H1 (cell line): ENCODE measurements at regions not wholly inside any gene's neighbourhood (a gene's known extent, or its start where the extent isn't known, plus 50 kb on each side); places are given as distances from the start of the nearest gene placed in this dataset.
A peak's percentile ranks its signal among the peaks of the same experiment; 100 is the strongest.

ENCODE experiments used
- CTCF ChIA-PET: fragments of 300-600 bp; sonication (Branson Sonifier 250); formaldehyde crosslinking; loops from one replicate; lab custom pipeline; 2021; ENCODE audit not compliant: partially characterized antibody; lab: Charles Lee
- POLR2A ChIA-PET: fragments of 300-600 bp; sonication (Branson Sonifier 250); formaldehyde crosslinking; loops from one replicate; lab custom pipeline; 2021; ENCODE audit warnings: inconsistent platforms; ENCODE audit not compliant: partially characterized antibody; lab: Charles Lee
- DNase-seq, 2 experiments: peaks; one replicate each; pipeline versions ENCODE4 v3.0.0 to v3.0.0-alpha.2; 2010 to 2022; ENCODE audit warnings: low spot score in 2 of 2, low read depth in 1 of 2, mixed read lengths in 1 of 2
- FAIRE-seq: peaks from 2 replicates; lab custom pipeline; 2011; peaks lifted over from hg19 to GRCh38; lab: Jason Lieb, UNC
- H2AFZ ChIP-seq: 2 replicates; pipeline ENCODE4 v1.8.1; 2012; ENCODE audit warnings: low read length, inconsistent platforms
- H2AK5ac ChIP-seq: 2 replicates; pipeline ENCODE4 v1.6.1; 2013; ENCODE audit warnings: low read depth, low read length
- H2BK120ac ChIP-seq: replicated peaks from 2 replicates; pipeline ENCODE3; 2013; ENCODE audit warnings: low read depth, low read length, inconsistent platforms
- H2BK12ac ChIP-seq: 2 replicates; pipeline ENCODE4 v1.6.1; 2013; ENCODE audit warnings: low read depth, low read length
- H2BK15ac ChIP-seq: 2 replicates; pipeline ENCODE4 v1.6.1; 2013; ENCODE audit warnings: low read length
- H2BK20ac ChIP-seq: 2 replicates; pipeline ENCODE4 v1.6.1; 2013; ENCODE audit warnings: low read length
- H2BK5ac ChIP-seq: 2 replicates; pipeline ENCODE4 v1.6.1; 2013; ENCODE audit warnings: low read depth, low read length
- H3K14ac ChIP-seq: 2 replicates; pipeline ENCODE4 v1.6.1; 2013; ENCODE audit warnings: inconsistent platforms; ENCODE audit not compliant: insufficient read length
- H3K18ac ChIP-seq: 2 replicates; pipeline ENCODE4 v1.6.1; 2013; ENCODE audit warnings: low read length; ENCODE audit errors: extremely low read depth
- H3K23ac ChIP-seq: 2 replicates; pipeline ENCODE4 v1.6.1; 2013; ENCODE audit warnings: inconsistent platforms; ENCODE audit not compliant: insufficient read length
- H3K23me2 ChIP-seq: 2 replicates; pipeline ENCODE4 v1.6.1; 2013; ENCODE audit warnings: low read depth, low read length
- H3K27ac ChIP-seq: 2 replicates; pipeline ENCODE4 v1.6.1; 2011; ENCODE audit warnings: low read depth, low read length, inconsistent platforms
- H3K27me3 ChIP-seq, 4 experiments: replicated peaks in 1 of 4; 1 replicate in 1 of 4; 2 replicates in 3 of 4; pipeline versions ENCODE4 v1.6.1 to v1.8.1; 2011 to 2013; ENCODE audit warnings: low read length in 3 of 4, mild to moderate bottlenecking in 3 of 4, inconsistent platforms in 2 of 4, mixed read lengths in 2 of 4, moderate library complexity in 1 of 4; ENCODE audit not compliant: control insufficient read depth in 3 of 4, insufficient read depth in 3 of 4; ENCODE audit errors: extremely low read depth in 1 of 4
- H3K36me3 ChIP-seq, 4 experiments: 2 replicates each; pipeline versions ENCODE4 v1.6.1 to v1.8.1; 2011 to 2013; ENCODE audit warnings: mild to moderate bottlenecking in 4 of 4, low read length in 3 of 4, moderate library complexity in 2 of 4, control low read depth in 1 of 4, inconsistent platforms in 1 of 4; ENCODE audit not compliant: insufficient read depth in 4 of 4, control insufficient read depth in 2 of 4
- H3K4ac ChIP-seq: replicated peaks from 2 replicates; pipeline ENCODE3; 2013; ENCODE audit warnings: low read length, low read depth, mixed read lengths, inconsistent platforms; ENCODE audit not compliant: insufficient read length
- H3K4me1 ChIP-seq, 4 experiments: replicated peaks in 1 of 4; 1 replicate in 1 of 4; 2 replicates in 3 of 4; pipeline versions ENCODE4 v1.6.1 to v1.8.1; 2011 to 2013; ENCODE audit warnings: low read length in 3 of 4, inconsistent platforms in 2 of 4, mixed read lengths in 1 of 4; ENCODE audit not compliant: insufficient read depth in 4 of 4, control insufficient read depth in 3 of 4
- H3K4me2 ChIP-seq, 2 experiments: 2 replicates each; pipeline versions ENCODE4 v1.6.1 to v1.8.1; 2011 to 2013; ENCODE audit warnings: low read depth in 2 of 2, low read length in 2 of 2, control low read depth in 1 of 2, inconsistent platforms in 1 of 2, mild to moderate bottlenecking in 1 of 2; ENCODE audit not compliant: insufficient read depth in 1 of 2
- H3K4me3 ChIP-seq, 4 experiments: fragments of 200-600, 300-600 bp in 1 of 4; sonication (generic), shearing (Covaris generic), sonication (Bioruptor Twin) in 1 of 4; 2 replicates each; pipeline versions ENCODE4 v1.5.1 to v1.8.1; 2011 to 2016; ENCODE audit warnings: low read length in 4 of 4, low read depth in 3 of 4, control low read depth in 2 of 4, inconsistent platforms in 2 of 4, mild to moderate bottlenecking in 2 of 4, mixed read lengths in 1 of 4, moderate library complexity in 1 of 4; ENCODE audit not compliant: insufficient read depth in 2 of 4; ENCODE audit errors: extremely low read depth in 1 of 4
- H3K56ac ChIP-seq: replicated peaks from 2 replicates; pipeline ENCODE3; 2013; ENCODE audit warnings: low read depth, mild to moderate bottlenecking, mixed read lengths, low read length, inconsistent platforms; ENCODE audit not compliant: insufficient read length
- H3K79me1 ChIP-seq: 2 replicates; pipeline ENCODE4 v1.6.1; 2013; ENCODE audit warnings: low read depth, low read length, control low read depth
- H3K79me2 ChIP-seq, 2 experiments: 2 replicates each; pipeline versions ENCODE4 v1.6.1 to v1.8.1; 2012 to 2013; ENCODE audit warnings: low read length in 2 of 2, mild to moderate bottlenecking in 2 of 2, inconsistent platforms in 1 of 2; ENCODE audit not compliant: insufficient read depth in 2 of 2, control insufficient read depth in 1 of 2
- H3K9ac ChIP-seq, 4 experiments: replicated peaks in 1 of 4; 1 replicate in 1 of 4; 2 replicates in 3 of 4; pipeline versions ENCODE4 v1.6.1 to v1.8.1; 2011 to 2013; ENCODE audit warnings: low read depth in 3 of 4, low read length in 3 of 4, control low read depth in 2 of 4, mild to moderate bottlenecking in 2 of 4, moderate library complexity in 2 of 4, inconsistent platforms in 1 of 4; ENCODE audit errors: extremely low read depth in 1 of 4
- H3K9me3 ChIP-seq, 2 experiments: 2 replicates each; pipeline versions ENCODE4 v1.6.1 to v1.8.1; 2012 to 2013; ENCODE audit warnings: mild to moderate bottlenecking in 2 of 2, moderate library complexity in 2 of 2, control low read depth in 1 of 2, inconsistent platforms in 1 of 2, low read depth in 1 of 2, low read length in 1 of 2, mixed read lengths in 1 of 2; ENCODE audit not compliant: insufficient read depth in 2 of 2
- H4K20me1 ChIP-seq, 2 experiments: replicated peaks in 1 of 2; 2 replicates each; pipeline versions ENCODE3 to v1.8.1; 2011 to 2013; ENCODE audit warnings: inconsistent platforms in 2 of 2, low read length in 2 of 2, mild to moderate bottlenecking in 1 of 2; ENCODE audit not compliant: insufficient read depth in 2 of 2, control insufficient read depth in 1 of 2
- H4K5ac ChIP-seq: 2 replicates; pipeline ENCODE4 v1.6.1; 2013; ENCODE audit warnings: low read length, low read depth, mixed read lengths, inconsistent platforms; ENCODE audit not compliant: insufficient read length
- H4K8ac ChIP-seq: 2 replicates; pipeline ENCODE4 v1.8.0; 2013; ENCODE audit warnings: mild to moderate bottlenecking, moderate library complexity, low read length, inconsistent platforms; ENCODE audit not compliant: insufficient read depth; ENCODE audit errors: extremely low read depth
- H4K91ac ChIP-seq: replicated peaks from 2 replicates; pipeline ENCODE3; 2013; ENCODE audit warnings: low read length, mixed read lengths, inconsistent platforms; ENCODE audit not compliant: insufficient read length
- ATF3 ChIP-seq: IDR thresholded peaks from 2 replicates; pipeline ENCODE4 v1.6.1; 2011; ENCODE audit warnings: low read depth, mild to moderate bottlenecking, low read length; ENCODE audit not compliant: insufficient read depth
- KDM4A ChIP-seq: IDR thresholded peaks from one replicate; pipeline ENCODE4 v1.7.1; 2012; ENCODE audit warnings: low read depth, mild to moderate bottlenecking, moderate library complexity, low read length, inconsistent platforms; ENCODE audit not compliant: severe bottlenecking
- KDM5A ChIP-seq: fragments of 200-600 bp; IDR thresholded peaks from 2 replicates; pipeline ENCODE4 v1.7.1; 2012; ENCODE audit warnings: mild to moderate bottlenecking, low read length, inconsistent platforms, mixed read lengths
- POLR2A ChIP-seq, 2 experiments: IDR thresholded peaks; 1 replicate in 1 of 2; 2 replicates in 1 of 2; pipeline ENCODE4 v1.6.1; 2011; ENCODE audit warnings: low read depth in 2 of 2, low read length in 2 of 2, mild to moderate bottlenecking in 2 of 2; ENCODE audit errors: control extremely low read depth in 1 of 2
- SIRT6 ChIP-seq: IDR thresholded peaks from one replicate; pipeline ENCODE4 v1.7.1; 2012; ENCODE audit warnings: low read length, inconsistent platforms
- TAF7 ChIP-seq: optimal IDR thresholded peaks from 2 replicates; pipeline ENCODE3; 2011; ENCODE audit warnings: low read depth, mild to moderate bottlenecking, inconsistent platforms, low read length, moderate library complexity, borderline replicate concordance
- WGBS, 2 experiments: shearing (Covaris generic) in 1 of 2; methylation state at CpG; one replicate each; pipeline versions ENCODE4 v1.1.6 to v1.1.7; 2013 to 2015; ENCODE audit warnings: low lambda C conversion rate in 2 of 2, mixed read lengths in 2 of 2, inconsistent platforms in 1 of 2, low coverage in 1 of 2, missing lambda C conversion rate in 1 of 2; ENCODE audit not compliant: insufficient replicate concordance in 2 of 2, insufficient coverage in 1 of 2, insufficient read length in 1 of 2; ENCODE audit errors: extremely low coverage in 1 of 2, missing lambda C conversion rate in 1 of 2; 5-methylcytosine and 5-hydroxymethylcytosine counted together

- H2AK5ac ChIP-seq = no peak overlapping the region
- peak overlapping the region in 1 of 4 experiments; percentile 8; a peak in 1 of 7 replicates for H3K9ac ChIP-seq
- peaks cover 0 to 6% (median 3%) of the 10 kb centered on the region in 4 experiments; a peak in 4 of 7 replicates for H3K4me1 ChIP-seq
- H4K91ac ChIP-seq = no peak overlapping the region
- no peaks in the 10 kb centered on the region for H3K79me2 ChIP-seq
- H2BK20ac ChIP-seq = no peak overlapping the region
- H3K23me2 ChIP-seq = no peaks in the 10 kb centered on the region
- 95% methylated on average over 1 of the region's 1 CpG; no CpG with 5 or more reads in 1 of the 2 experiments for WGBS, 2 experiments
- no peak overlapping the region for H3K56ac ChIP-seq
- H4K20me1 ChIP-seq = no peaks in the 10 kb centered on the region
- H4K8ac ChIP-seq = no peak overlapping the region
- H2BK5ac ChIP-seq = no peak overlapping the region
- ChIA-PET POLR2A (no interaction called here), CTCF (interaction anchor here (0.7 to 1.9 kb wide), 5 partner anchors 10 to 109 kb away, joined by 3 to 6 read pairs (median 3); no protein-coding TSS in a partner anchor)
- no peak overlapping the region for H3K4me3 ChIP-seq
- H3K36me3 ChIP-seq = no peaks in the 10 kb centered on the region
- H4K5ac ChIP-seq = no peak overlapping the region
- no peak for FAIRE-seq
- no peak overlapping the region for H2BK120ac ChIP-seq
- no peak overlapping the region for H2BK15ac ChIP-seq
- H2AFZ ChIP-seq = no peak overlapping the region
- H3K4ac ChIP-seq = no peak overlapping the region
- H3K23ac ChIP-seq = no peak overlapping the region
- no peaks in the 10 kb centered on the region for H3K9me3 ChIP-seq
- no peak overlapping the region for H3K14ac ChIP-seq
- no peak for DNase-seq
- H2BK12ac ChIP-seq = no peak overlapping the region
- no peaks in the 10 kb centered on the region for H3K79me1 ChIP-seq
- H3K18ac ChIP-seq = no peak overlapping the region
- H3K27me3 ChIP-seq = no peaks in the 10 kb centered on the region
- H3K4me2 ChIP-seq = no peak overlapping the region
- H3K27ac ChIP-seq = no peak overlapping the region
- TF ChIP-seq ATF3 (no peak), SIRT6 (no peak), TAF7 (no peak), KDM5A (no peak), KDM4A (no peak), POLR2A (IDR thresholded peaks at IDR 0.05; ENCODE audit: control extremely low read depth in 1 of 2, low read depth in 2 of 2, low read length in 2 of 2) (no peak)
These were observed 233.3 kb downstream of the KLF5 start for GRCh38 chr13:73292127-73292526.
